GM18498 (cell line): ENCODE measurements at regions not wholly inside any gene's neighbourhood (a gene's known extent, or its start where the extent isn't known, plus 50 kb on each side); places are given as distances from the start of the nearest gene placed in this dataset.

Experiments used
- ATAC-seq: cut with Tn5 transposase; IDR thresholded peaks from one replicate; pipeline ENCODE4 v1.9.1; 2021; ENCODE audit warnings: mild to moderate bottlenecking, moderate library complexity; ENCODE audit not compliant: unreplicated experiment

- no peak for ATAC-seq
These were observed 104.0 kb upstream of the SSTR1 start for GRCh38 chr14:38103542-38104225.

- no peak for ATAC-seq
These were observed 102.5 kb upstream of the SSTR1 start for GRCh38 chr14:38105106-38105702.

- ATAC-seq = peak; percentile 79
These were observed 100.5 kb upstream of the SSTR1 start for GRCh38 chr14:38107216-38107631.

- ATAC-seq = no peak
These were observed 99.0 kb upstream of the SSTR1 start for GRCh38 chr14:38108681-38109080.

GRCh38 chr14:38110258-38110657 is 97.4 kb upstream of the SSTR1 start:
- no peak for ATAC-seq

- ATAC-seq = no peak
These were observed 96.7 kb upstream of the SSTR1 start for GRCh38 chr14:38111046-38111445.

- no peak for ATAC-seq
These were observed 94.2 kb upstream of the SSTR1 start for GRCh38 chr14:38113546-38113945.

- no peak for ATAC-seq
These were observed 90.8 kb upstream of the SSTR1 start for GRCh38 chr14:38116895-38117294.

GRCh38 chr14:38120109-38120508 is 87.6 kb upstream of the SSTR1 start:
- no peak for ATAC-seq

- no peak for ATAC-seq
These were observed 86.2 kb upstream of the SSTR1 start for GRCh38 chr14:38121320-38122020.

GRCh38 chr14:38122241-38122640 is 85.5 kb upstream of the SSTR1 start:
- no peak for ATAC-seq

- ATAC-seq = no peak
These were observed 83.2 kb upstream of the SSTR1 start for GRCh38 chr14:38124506-38124905.

- ATAC-seq = no peak
These were observed 82.1 kb upstream of the SSTR1 start for GRCh38 chr14:38125481-38126037.

GRCh38 chr14:38127356-38127755 is 80.3 kb upstream of the SSTR1 start:
- ATAC-seq = no peak

GRCh38 chr14:38127784-38128183 is 79.9 kb upstream of the SSTR1 start:
- no peak for ATAC-seq

- no peak for ATAC-seq
These were observed 79.1 kb upstream of the SSTR1 start for GRCh38 chr14:38128640-38129039.

GRCh38 chr14:38129192-38129591 is 78.5 kb upstream of the SSTR1 start:
- ATAC-seq = no peak

- ATAC-seq = no peak
These were observed 78.0 kb upstream of the SSTR1 start for GRCh38 chr14:38129705-38130104.

- no peak for ATAC-seq
These were observed 73.2 kb upstream of the SSTR1 start for GRCh38 chr14:38134416-38135030.

- ATAC-seq = no peak
These were observed 72.4 kb upstream of the SSTR1 start for GRCh38 chr14:38135106-38135867.

GRCh38 chr14:38137005-38137404 is 70.7 kb upstream of the SSTR1 start:
- no peak for ATAC-seq
